Peyer's patch (tissue), 4 donors: ENCODE measurements at regions not wholly inside any gene's neighbourhood (a gene's known extent, or its start where the extent isn't known, plus 50 kb on each side); places are given as distances from the start of the nearest gene placed in this dataset.

ENCODE experiments used
- DNase-seq, 3 donors: peaks; one replicate each; pipeline ENCODE4 v3.0.0-alpha.2; 2017 to 2019
- H3K27ac ChIP-seq, 4 donors: fragments of 200-600 bp; sonication (generic); one replicate each; pipeline ENCODE4 v1.5.1; 2016 to 2019
- H3K27me3 ChIP-seq, 2 donors: fragments of 200-600 bp; sonication (generic); one replicate each; pipeline ENCODE4 v1.5.1; 2019
- H3K36me3 ChIP-seq, 3 donors: fragments of 200-600 bp; sonication (generic); one replicate each; pipeline ENCODE4 v1.5.1; 2016 to 2019
- H3K4me1 ChIP-seq, 4 donors: fragments of 200-600 bp; sonication (generic); one replicate each; pipeline ENCODE4 v1.5.1; 2016 to 2019
- H3K4me3 ChIP-seq, 4 donors: fragments of 200-600 bp; sonication (generic); 1 replicate in 3 of 4; 2 replicates in 1 of 4; pipeline ENCODE4 v1.5.1; 2016 to 2019; ENCODE audit warnings: mild to moderate bottlenecking in 1 of 4
- H3K9me3 ChIP-seq, 4 donors: fragments of 200-600 bp; sonication (generic); one replicate each; pipeline ENCODE4 v1.5.1; 2016 to 2019; ENCODE audit warnings: mild to moderate bottlenecking in 1 of 4
- POLR2A ChIP-seq, 2 donors: fragments of 450-650 bp; IDR thresholded peaks; one replicate each; pipeline ENCODE4 v1.5.1; 2017; ENCODE audit warnings: antibody characterized with exemption in 2 of 2, mild to moderate bottlenecking in 2 of 2, moderate library complexity in 2 of 2
- TF ChIP-seq, protein P1 (sequence below), 6 experiments: fragments of 450-650 bp in 4 of 6; fragments of 200-600 bp in 2 of 6; sonication (generic) in 1 of 6; IDR thresholded peaks; one replicate each; pipeline ENCODE4 v1.5.1; 2017 to 2019; ENCODE audit warnings: antibody characterized with exemption in 6 of 6, mild to moderate bottlenecking in 3 of 6, moderate library complexity in 1 of 6

DNA sequence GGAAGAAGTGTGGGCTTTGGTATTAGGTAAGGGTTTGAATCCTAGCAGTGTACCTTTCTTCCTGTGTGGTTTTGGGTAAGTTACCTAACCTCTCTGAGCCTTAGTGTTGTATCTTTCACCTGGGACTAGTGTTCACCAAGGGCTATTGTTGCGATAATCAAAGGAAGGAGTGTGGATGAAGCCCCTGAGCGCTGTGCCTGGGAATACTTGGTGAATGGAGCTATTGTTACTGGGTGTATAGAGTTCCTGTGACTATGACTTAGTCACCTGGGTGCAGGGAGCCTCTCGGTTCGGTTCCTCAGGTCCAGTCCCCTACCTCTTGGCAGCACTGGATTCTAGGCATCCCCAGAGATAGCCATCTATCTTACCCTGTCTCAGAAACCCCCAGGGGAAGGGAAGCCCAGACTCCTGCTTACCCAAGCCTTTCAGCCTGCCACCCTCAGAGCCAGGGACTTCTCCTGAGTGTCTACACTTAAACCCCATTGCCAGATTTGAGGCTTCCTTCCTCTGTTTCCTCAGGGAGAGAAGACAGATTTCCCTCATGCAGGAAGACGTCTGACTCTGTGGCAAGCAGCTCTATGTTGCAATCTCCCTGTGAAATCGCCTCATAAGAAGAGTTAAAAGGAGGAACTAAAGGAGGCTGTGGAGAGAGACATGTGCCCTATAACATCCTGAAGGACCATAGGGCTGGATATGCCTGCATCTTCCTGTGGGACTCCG, 181.0 kb upstream of the PITX1 start:
- no peaks in the 10 kb centered on the region for H3K36me3 ChIP-seq
- TF ChIP-seq POLR2A (IDR thresholded peaks at IDR 0.05), result no peak
- TF ChIP-seq, protein P1, sequence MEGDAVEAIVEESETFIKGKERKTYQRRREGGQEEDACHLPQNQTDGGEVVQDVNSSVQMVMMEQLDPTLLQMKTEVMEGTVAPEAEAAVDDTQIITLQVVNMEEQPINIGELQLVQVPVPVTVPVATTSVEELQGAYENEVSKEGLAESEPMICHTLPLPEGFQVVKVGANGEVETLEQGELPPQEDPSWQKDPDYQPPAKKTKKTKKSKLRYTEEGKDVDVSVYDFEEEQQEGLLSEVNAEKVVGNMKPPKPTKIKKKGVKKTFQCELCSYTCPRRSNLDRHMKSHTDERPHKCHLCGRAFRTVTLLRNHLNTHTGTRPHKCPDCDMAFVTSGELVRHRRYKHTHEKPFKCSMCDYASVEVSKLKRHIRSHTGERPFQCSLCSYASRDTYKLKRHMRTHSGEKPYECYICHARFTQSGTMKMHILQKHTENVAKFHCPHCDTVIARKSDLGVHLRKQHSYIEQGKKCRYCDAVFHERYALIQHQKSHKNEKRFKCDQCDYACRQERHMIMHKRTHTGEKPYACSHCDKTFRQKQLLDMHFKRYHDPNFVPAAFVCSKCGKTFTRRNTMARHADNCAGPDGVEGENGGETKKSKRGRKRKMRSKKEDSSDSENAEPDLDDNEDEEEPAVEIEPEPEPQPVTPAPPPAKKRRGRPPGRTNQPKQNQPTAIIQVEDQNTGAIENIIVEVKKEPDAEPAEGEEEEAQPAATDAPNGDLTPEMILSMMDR (IDR thresholded peaks at IDR 0.05), result no peak
- H3K4me3 ChIP-seq, result no peak overlapping the region
- no peaks in the 10 kb centered on the region for H3K9me3 ChIP-seq
- no peak overlapping the region for H3K27ac ChIP-seq
- H3K27me3 ChIP-seq, result no peaks in the 10 kb centered on the region
- peak in 2 of 3 donors; percentile 9 to 37 for DNase-seq
- no peaks in the 10 kb centered on the region for H3K4me1 ChIP-seq

DNA sequence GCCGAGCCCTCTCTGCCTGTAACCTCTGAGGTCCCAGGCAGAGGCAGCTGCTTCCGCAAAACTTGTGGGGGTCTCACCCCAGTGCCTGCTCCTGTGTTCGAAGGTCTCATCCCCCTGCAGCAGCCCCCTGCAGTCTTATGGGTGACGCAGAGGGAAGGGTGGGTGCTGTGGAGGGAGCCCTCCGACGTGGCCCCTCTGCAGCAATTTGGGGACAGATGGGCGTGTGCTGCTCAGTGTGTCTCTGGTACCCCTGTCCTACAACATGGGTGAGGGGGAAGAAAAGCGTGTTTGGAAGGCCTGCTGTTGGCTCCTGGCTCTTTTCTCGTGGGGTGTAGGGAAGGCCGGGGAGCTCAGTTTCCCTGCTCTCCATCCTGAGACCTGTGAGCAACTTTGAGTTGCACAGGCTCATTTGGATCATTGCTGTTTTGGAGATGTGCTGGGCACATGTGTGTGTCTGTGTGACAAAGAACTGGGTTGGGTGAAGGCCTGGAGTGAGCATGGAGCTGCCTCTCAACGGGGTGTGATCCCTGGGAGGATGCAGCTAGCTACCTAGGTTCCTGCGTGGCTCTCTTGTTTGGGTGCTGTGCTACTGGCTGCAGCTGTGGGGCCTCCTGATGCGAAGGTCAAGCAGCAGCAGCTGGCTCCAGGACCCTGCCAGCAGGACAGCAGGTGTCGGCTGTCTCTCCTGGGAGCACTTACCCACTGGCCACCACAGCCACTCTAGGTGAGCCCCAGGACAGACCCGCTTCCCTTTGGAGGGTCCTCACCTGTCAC, 179.6 kb upstream of the PITX1 start:
- TF ChIP-seq POLR2A (IDR thresholded peaks at IDR 0.05), result no peak
- TF ChIP-seq, protein P1 (IDR thresholded peaks at IDR 0.05), result no peak
- Histone ChIP-seq H3K36me3 (no peaks in the 10 kb centered on the region), H3K9me3 (no peaks in the 10 kb centered on the region), H3K4me3 (no peak overlapping the region), H3K27me3 (no peaks in the 10 kb centered on the region), H3K27ac (no peak overlapping the region), H3K4me1 (peaks cover 0 to 2% (median 0%) of the 10 kb centered on the region in 4 donors)
- peak in 2 of 3 donors; percentile 28 to 40 for DNase-seq

DNA sequence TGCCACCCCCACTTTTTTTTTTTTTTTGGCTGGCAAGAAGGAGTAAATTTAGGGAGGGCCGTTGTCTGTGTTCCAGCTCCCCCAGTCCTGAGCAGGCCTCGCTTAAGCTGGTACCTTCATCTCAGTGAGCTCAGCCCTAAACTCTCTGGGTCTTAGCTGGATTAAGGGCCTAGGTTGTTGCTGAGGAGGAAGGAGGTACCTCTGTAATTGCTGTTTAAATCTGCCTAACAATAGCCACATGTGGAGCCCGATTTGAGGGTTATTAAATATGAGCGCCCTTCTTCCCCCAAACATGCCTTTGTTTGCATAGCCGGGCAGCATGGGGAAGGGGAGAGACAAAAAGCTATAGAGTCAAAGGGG, 179.0 kb upstream of the PITX1 start:
- no peaks in the 10 kb centered on the region for H3K27me3 ChIP-seq
- H3K36me3 ChIP-seq, result no peaks in the 10 kb centered on the region
- H3K27ac ChIP-seq, result no peak overlapping the region
- no peak for DNase-seq
- no peaks in the 10 kb centered on the region for H3K9me3 ChIP-seq
- peaks cover 0 to 5% (median 0%) of the 10 kb centered on the region in 4 donors for H3K4me1 ChIP-seq
- no peak overlapping the region for H3K4me3 ChIP-seq
- TF ChIP-seq, protein P1 (IDR thresholded peaks at IDR 0.05), result no peak
- no peak for TF ChIP-seq POLR2A (IDR thresholded peaks at IDR 0.05)

DNA sequence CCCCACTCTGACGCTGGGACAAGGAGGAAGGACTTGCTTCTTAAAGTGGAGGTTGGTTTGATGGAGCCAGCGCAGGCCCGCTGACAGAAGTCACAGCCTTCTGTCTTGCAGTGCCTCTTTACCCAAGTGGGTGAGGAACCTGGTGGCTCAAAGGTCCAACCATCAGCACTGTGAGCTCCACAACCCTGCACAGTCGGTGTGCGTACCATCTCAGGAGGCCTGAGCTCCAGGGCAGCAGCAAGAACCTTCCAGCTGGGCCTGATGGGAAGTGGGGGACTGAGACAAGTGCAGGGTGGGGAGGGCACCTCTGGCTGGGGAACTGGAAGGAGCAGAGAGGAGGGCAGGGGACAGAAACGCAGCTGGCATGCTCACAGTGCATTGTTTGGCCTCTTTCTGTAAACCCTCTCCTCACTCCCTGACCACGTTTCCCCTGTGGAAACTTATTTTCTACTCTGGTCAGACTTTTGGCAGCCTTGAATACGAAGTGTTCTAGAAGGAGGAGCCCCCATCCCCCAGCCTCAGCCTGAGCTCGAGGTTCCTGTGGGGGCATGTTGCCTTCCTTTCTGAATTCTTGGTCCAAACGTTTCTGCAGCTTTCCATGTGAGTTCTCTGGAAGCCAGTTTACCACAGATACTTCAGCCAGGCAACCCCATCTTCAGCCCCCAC, 178.5 kb upstream of the PITX1 start:
- H3K36me3 ChIP-seq, result no peaks in the 10 kb centered on the region
- peak in 2 of 3 donors; percentile 36 to 39 for DNase-seq
- no peak overlapping the region for H3K27ac ChIP-seq
- no peak overlapping the region for H3K4me3 ChIP-seq
- no peaks in the 10 kb centered on the region for H3K27me3 ChIP-seq
- no peaks in the 10 kb centered on the region for H3K9me3 ChIP-seq
- TF ChIP-seq, protein P1 (IDR thresholded peaks at IDR 0.05), result no peak
- TF ChIP-seq POLR2A (IDR thresholded peaks at IDR 0.05), result no peak
- H3K4me1 ChIP-seq, result peaks cover 0 to 5% (median 0%) of the 10 kb centered on the region in 4 donors

DNA sequence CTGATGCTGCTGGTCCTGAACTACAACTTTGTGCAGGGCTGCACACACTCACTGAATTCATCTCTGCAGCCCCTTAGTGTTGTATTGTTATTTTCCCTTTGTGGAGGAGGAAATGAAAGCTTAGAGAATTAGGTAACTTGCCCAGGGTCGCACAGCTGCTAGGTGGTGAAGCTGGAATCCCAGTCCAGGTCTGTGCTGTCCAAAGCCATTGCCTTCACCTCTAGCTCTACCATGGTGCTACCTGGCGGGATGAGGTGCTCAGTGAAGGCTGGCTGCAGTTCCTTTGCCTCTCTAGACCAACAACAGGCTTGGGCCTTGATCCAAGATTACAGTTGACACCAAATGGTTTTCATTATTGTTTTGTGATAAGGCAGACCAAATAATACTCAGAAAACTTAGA, 177.8 kb upstream of the PITX1 start:
- DNase-seq, result peak in 1 of 3 donors; percentile 13
- H3K27me3 ChIP-seq, result no peaks in the 10 kb centered on the region
- TF ChIP-seq POLR2A (IDR thresholded peaks at IDR 0.05), result no peak
- TF ChIP-seq, protein P1 (IDR thresholded peaks at IDR 0.05), result no peak

More for the DNA sequence above, 177.8 kb upstream of the PITX1 start:
- no peaks in the 10 kb centered on the region for H3K36me3 ChIP-seq
- no peaks in the 10 kb centered on the region for H3K9me3 ChIP-seq
- no peak overlapping the region for H3K27ac ChIP-seq
- H3K4me3 ChIP-seq, result no peak overlapping the region
- peaks cover 0 to 5% (median 0%) of the 10 kb centered on the region in 4 donors for H3K4me1 ChIP-seq
